Effector memory CD4-positive, alpha-beta T cell (primary cell): ENCODE measurements at regions not wholly inside any gene's neighbourhood (a gene's known extent, or its start where the extent isn't known, plus 50 kb on each side); places are given as distances from the start of the nearest gene placed in this dataset.

Experiments
- DNase-seq, 3 donors: peaks; one replicate each; pipeline ENCODE4 v3.0.0-alpha.2; 2020
- H3K27ac ChIP-seq: 2 replicates; pipeline ENCODE4 v1.7.0; 2013; ENCODE audit warnings: mild to moderate bottlenecking, low read length, moderate library complexity; ENCODE audit not compliant: insufficient read depth, poor library complexity, severe bottlenecking
- H3K27me3 ChIP-seq: replicated peaks from 2 replicates; pipeline ENCODE4 v1.7.0; 2013; ENCODE audit warnings: mild to moderate bottlenecking, low read length; ENCODE audit not compliant: insufficient read depth, control insufficient read depth, poor library complexity, severe bottlenecking
- H3K36me3 ChIP-seq: 2 replicates; pipeline ENCODE4 v1.7.0; 2013; ENCODE audit warnings: mild to moderate bottlenecking, low read length, moderate library complexity; ENCODE audit not compliant: control insufficient read depth, insufficient read depth
- H3K4me1 ChIP-seq: 2 replicates; pipeline ENCODE4 v1.7.0; 2013; ENCODE audit warnings: low read length, mild to moderate bottlenecking; ENCODE audit not compliant: control insufficient read depth, insufficient read depth, poor library complexity, severe bottlenecking
- H3K4me3 ChIP-seq: 2 replicates; pipeline ENCODE4 v1.7.0; 2013; ENCODE audit warnings: low read length, low read depth, mild to moderate bottlenecking; ENCODE audit not compliant: insufficient read depth, poor library complexity, severe bottlenecking
- H3K9me3 ChIP-seq: 2 replicates; pipeline ENCODE4 v1.7.0; 2013; ENCODE audit warnings: mild to moderate bottlenecking, low read length, moderate library complexity; ENCODE audit not compliant: control insufficient read depth

- no peaks in the 10 kb centered on the region for H3K36me3 ChIP-seq
- no peak overlapping the region for H3K27ac ChIP-seq
- DNase-seq: no peak
- no peaks in the 10 kb centered on the region for H3K9me3 ChIP-seq
- H3K4me1 ChIP-seq: peaks cover 10% of the 10 kb centered on the region
- H3K27me3 ChIP-seq: no peaks in the 10 kb centered on the region
- H3K4me3 ChIP-seq: no peak overlapping the region
Observed at GRCh38 chr1:10936998-10937901, 75.2 kb upstream of the TARDBP start.

GRCh38 chr1:10938741-10939417 lies 73.6 kb upstream of the TARDBP start:
- Histone ChIP-seq H3K9me3 (no peaks in the 10 kb centered on the region), H3K4me3 (no peak overlapping the region)
- DNase-seq: no peak

GRCh38 chr1:10939654-10940450 lies 72.6 kb upstream of the TARDBP start:
- peak overlapping the region; percentile 35 for H3K4me3 ChIP-seq
- peaks cover 10% of the 10 kb centered on the region for H3K4me1 ChIP-seq
- no peaks in the 10 kb centered on the region for H3K27me3 ChIP-seq
- no peak for DNase-seq
- H3K27ac ChIP-seq: no peak overlapping the region
- no peaks in the 10 kb centered on the region for H3K36me3 ChIP-seq
- H3K9me3 ChIP-seq: no peaks in the 10 kb centered on the region

More at GRCh38 chr1:10938741-10939417, 73.6 kb upstream of the TARDBP start:
- no peaks in the 10 kb centered on the region for H3K36me3 ChIP-seq
- H3K27ac ChIP-seq: no peak overlapping the region
- no peaks in the 10 kb centered on the region for H3K27me3 ChIP-seq
- peaks cover 10% of the 10 kb centered on the region for H3K4me1 ChIP-seq

- DNase-seq: no peak
- H3K4me3 ChIP-seq: peak overlapping the region; percentile 35
- peaks cover 10% of the 10 kb centered on the region for H3K4me1 ChIP-seq
- no peaks in the 10 kb centered on the region for H3K27me3 ChIP-seq
- H3K27ac ChIP-seq: no peak overlapping the region
- H3K36me3 ChIP-seq: no peaks in the 10 kb centered on the region
- no peaks in the 10 kb centered on the region for H3K9me3 ChIP-seq
Observed at GRCh38 chr1:10940451-10940804, 72.0 kb upstream of the TARDBP start.

- Histone ChIP-seq H3K27ac (no peak overlapping the region), H3K36me3 (no peaks in the 10 kb centered on the region), H3K9me3 (no peaks in the 10 kb centered on the region), H3K4me1 (peaks cover 10% of the 10 kb centered on the region), H3K27me3 (no peaks in the 10 kb centered on the region), H3K4me3 (no peak overlapping the region)
- DNase-seq: no peak
Observed at GRCh38 chr1:10940838-10941237, 71.6 kb upstream of the TARDBP start.

GRCh38 chr1:10941891-10942541 lies 70.4 kb upstream of the TARDBP start:
- Histone ChIP-seq H3K4me1 (peaks cover 10% of the 10 kb centered on the region), H3K4me3 (no peak overlapping the region), H3K27me3 (no peaks in the 10 kb centered on the region), H3K27ac (no peak overlapping the region), H3K36me3 (no peaks in the 10 kb centered on the region), H3K9me3 (no peaks in the 10 kb centered on the region)
- peak; percentile 25 to 41 (median 26) for DNase-seq

- no peak for DNase-seq
- Histone ChIP-seq H3K4me1 (peaks cover 10% of the 10 kb centered on the region), H3K4me3 (no peak overlapping the region), H3K36me3 (no peaks in the 10 kb centered on the region), H3K27me3 (no peaks in the 10 kb centered on the region), H3K9me3 (no peaks in the 10 kb centered on the region), H3K27ac (no peak overlapping the region)
Observed at GRCh38 chr1:10942542-10942912, 69.9 kb upstream of the TARDBP start.

GRCh38 chr1:10943041-10943440 lies 69.4 kb upstream of the TARDBP start:
- H3K27me3 ChIP-seq: no peaks in the 10 kb centered on the region
- H3K4me3 ChIP-seq: no peak overlapping the region
- H3K27ac ChIP-seq: no peak overlapping the region
- H3K36me3 ChIP-seq: no peaks in the 10 kb centered on the region
- peaks cover 10% of the 10 kb centered on the region for H3K4me1 ChIP-seq
- H3K9me3 ChIP-seq: no peaks in the 10 kb centered on the region
- DNase-seq: no peak

- Histone ChIP-seq H3K9me3 (no peaks in the 10 kb centered on the region), H3K27me3 (no peaks in the 10 kb centered on the region), H3K36me3 (no peaks in the 10 kb centered on the region), H3K4me3 (no peak overlapping the region), H3K4me1 (peaks cover 10% of the 10 kb centered on the region), H3K27ac (no peak overlapping the region)
- DNase-seq: no peak
Observed at GRCh38 chr1:10943991-10944730, 68.3 kb upstream of the TARDBP start.
